ENCODE measurements at regions not wholly inside any gene's neighbourhood (a gene's known extent, or its start where the extent isn't known, plus 50 kb on each side); places are given as distances from the start of the nearest gene placed in this dataset.
"Not testable (repeated sequence)": the region's sequence is repeated elsewhere in the genome, so short reads cannot be mapped to it uniquely, and the experiment has no call there.

- no peak overlapping the region for H3K27ac ChIP-seq (ENCODE audit: low read length)
- no peaks in the 10 kb centered on the region for H3K4me1 ChIP-seq (ENCODE audit: control insufficient read depth, insufficient read depth, low read length)
- no peaks in the 10 kb centered on the region for H3K9me3 ChIP-seq (ENCODE audit: control insufficient read depth, low read length)
- WGBS = 60% methylated on average over 14 of the region's 14 CpGs
- ATAC-seq = no peak
- DNase-seq = no peak
- intact Hi-C loops (cut with DNase I) = no loop called here
- H3K4me3 ChIP-seq (ENCODE audit: low read length) = no peak overlapping the region
- no peaks in the 10 kb centered on the region for H3K27me3 ChIP-seq (ENCODE audit: control insufficient read depth, insufficient read depth)
Observed at GRCh38 chr13:111629926-111630325, 309.5 kb downstream of the TEX29 start.

- H3K27me3 ChIP-seq (ENCODE audit: control insufficient read depth, insufficient read depth) = no peaks in the 10 kb centered on the region
- no peaks in the 10 kb centered on the region for H3K4me1 ChIP-seq (ENCODE audit: control insufficient read depth, insufficient read depth, low read length)
- ATAC-seq (no peak), DNase-seq (no peak)
- H3K9me3 ChIP-seq (ENCODE audit: control insufficient read depth, low read length) = no peaks in the 10 kb centered on the region
- H3K27ac ChIP-seq (ENCODE audit: low read length) = no peak overlapping the region
- intact Hi-C loops (cut with DNase I) = no loop called here
- H3K4me3 ChIP-seq (ENCODE audit: low read length) = no peak overlapping the region
- 60% methylated on average over 11 of the region's 11 CpGs for WGBS
Observed at GRCh38 chr13:111630406-111630805, 310.0 kb downstream of the TEX29 start.

GRCh38 chr13:111631271-111631670 lies 310.8 kb downstream of the TEX29 start:
- H3K9me3 ChIP-seq (ENCODE audit: control insufficient read depth, low read length); H3K27me3 ChIP-seq (ENCODE audit: control insufficient read depth, insufficient read depth); H3K27ac ChIP-seq (ENCODE audit: low read length); DNase-seq; intact Hi-C loops (cut with DNase I); H3K4me3 ChIP-seq (ENCODE audit: low read length); ATAC-seq; H3K4me1 ChIP-seq (ENCODE audit: control insufficient read depth, insufficient read depth, low read length): not testable (repeated sequence)
- 68% methylated on average over 5 of the region's 5 CpGs for WGBS

GRCh38 chr13:111632906-111633305 lies 312.5 kb downstream of the TEX29 start:
- Histone ChIP-seq H3K27me3 (ENCODE audit: control insufficient read depth, insufficient read depth) (no peaks in the 10 kb centered on the region), H3K27ac (ENCODE audit: low read length) (no peak overlapping the region), H3K4me3 (ENCODE audit: low read length) (no peak overlapping the region), H3K9me3 (ENCODE audit: control insufficient read depth, low read length) (no peaks in the 10 kb centered on the region), H3K4me1 (ENCODE audit: control insufficient read depth, insufficient read depth, low read length) (no peaks in the 10 kb centered on the region)
- WGBS = 26% methylated on average over 9 of the region's 9 CpGs
- DNase-seq = no peak
- intact Hi-C loops (cut with DNase I) = no loop called here
- ATAC-seq = no peak

GRCh38 chr13:111633401-111633800 lies 313.0 kb downstream of the TEX29 start:
- Histone ChIP-seq H3K9me3 (ENCODE audit: control insufficient read depth, low read length) (no peaks in the 10 kb centered on the region), H3K27ac (ENCODE audit: low read length) (no peak overlapping the region), H3K27me3 (ENCODE audit: control insufficient read depth, insufficient read depth) (no peaks in the 10 kb centered on the region), H3K4me3 (ENCODE audit: low read length) (no peak overlapping the region), H3K4me1 (ENCODE audit: control insufficient read depth, insufficient read depth, low read length) (no peaks in the 10 kb centered on the region)
- intact Hi-C loops (cut with DNase I) = no loop called here
- DNase-seq (no peak), ATAC-seq (no peak)
- 76% methylated on average over 4 of the region's 4 CpGs for WGBS

- ATAC-seq (no peak), DNase-seq (no peak)
- intact Hi-C loops (cut with DNase I) = no loop called here
- 71% methylated on average over 8 of the region's 8 CpGs for WGBS
- no peak overlapping the region for H3K27ac ChIP-seq (ENCODE audit: low read length)
- no peaks in the 10 kb centered on the region for H3K9me3 ChIP-seq (ENCODE audit: control insufficient read depth, low read length)
- H3K4me1 ChIP-seq (ENCODE audit: control insufficient read depth, insufficient read depth, low read length) = no peaks in the 10 kb centered on the region
- H3K4me3 ChIP-seq (ENCODE audit: low read length) = no peak overlapping the region
- no peaks in the 10 kb centered on the region for H3K27me3 ChIP-seq (ENCODE audit: control insufficient read depth, insufficient read depth)
Observed at GRCh38 chr13:111634410-111634809, 314.0 kb downstream of the TEX29 start.

GRCh38 chr13:111636271-111636670 lies 315.8 kb downstream of the TEX29 start:
- no peaks in the 10 kb centered on the region for H3K27me3 ChIP-seq (ENCODE audit: control insufficient read depth, insufficient read depth)
- no peak for DNase-seq
- H3K4me3 ChIP-seq (ENCODE audit: low read length) = no peak overlapping the region
- ATAC-seq = no peak
- 91% methylated on average over 9 of the region's 9 CpGs for WGBS
- no peaks in the 10 kb centered on the region for H3K9me3 ChIP-seq (ENCODE audit: control insufficient read depth, low read length)
- H3K4me1 ChIP-seq (ENCODE audit: control insufficient read depth, insufficient read depth, low read length) = no peaks in the 10 kb centered on the region
- intact Hi-C loops (cut with DNase I) = no loop called here
- no peak overlapping the region for H3K27ac ChIP-seq (ENCODE audit: low read length)

GRCh38 chr13:111636804-111637203 lies 316.4 kb downstream of the TEX29 start:
- no peak for DNase-seq
- H3K9me3 ChIP-seq (ENCODE audit: control insufficient read depth, low read length) = no peaks in the 10 kb centered on the region
- no peak for ATAC-seq
- 92% methylated on average over 11 of the region's 11 CpGs for WGBS
- H3K27ac ChIP-seq (ENCODE audit: low read length) = no peak overlapping the region
- H3K27me3 ChIP-seq (ENCODE audit: control insufficient read depth, insufficient read depth) = no peaks in the 10 kb centered on the region
- H3K4me3 ChIP-seq (ENCODE audit: low read length) = no peak overlapping the region
- intact Hi-C loops (cut with DNase I) = no loop called here
- H3K4me1 ChIP-seq (ENCODE audit: control insufficient read depth, insufficient read depth, low read length) = no peaks in the 10 kb centered on the region

GRCh38 chr13:111637365-111637764 lies 316.9 kb downstream of the TEX29 start:
- DNase-seq = no peak
- Histone ChIP-seq H3K9me3 (ENCODE audit: control insufficient read depth, low read length) (no peaks in the 10 kb centered on the region), H3K4me3 (ENCODE audit: low read length) (no peak overlapping the region), H3K4me1 (ENCODE audit: control insufficient read depth, insufficient read depth, low read length) (no peaks in the 10 kb centered on the region), H3K27me3 (ENCODE audit: control insufficient read depth, insufficient read depth) (no peaks in the 10 kb centered on the region), H3K27ac (ENCODE audit: low read length) (no peak overlapping the region)
- WGBS = 91% methylated on average over 12 of the region's 12 CpGs
- no peak for ATAC-seq
- intact Hi-C loops (cut with DNase I) = no loop called here

GRCh38 chr13:111638233-111638632 lies 317.8 kb downstream of the TEX29 start:
- no peak for DNase-seq
- intact Hi-C loops (cut with DNase I) = no loop called here
- Histone ChIP-seq H3K27ac (ENCODE audit: low read length) (no peak overlapping the region), H3K4me1 (ENCODE audit: control insufficient read depth, insufficient read depth, low read length) (no peaks in the 10 kb centered on the region), H3K4me3 (ENCODE audit: low read length) (no peak overlapping the region), H3K9me3 (ENCODE audit: control insufficient read depth, low read length) (no peaks in the 10 kb centered on the region), H3K27me3 (ENCODE audit: control insufficient read depth, insufficient read depth) (no peaks in the 10 kb centered on the region)
- no peak for ATAC-seq
- WGBS = 84% methylated on average over 1 of the region's 1 CpG

GRCh38 chr13:111639196-111639705 lies 318.8 kb downstream of the TEX29 start:
- DNase-seq = no peak

GRCh38 chr13:111640006-111640405 lies 319.6 kb downstream of the TEX29 start:
- Histone ChIP-seq H3K27me3 (ENCODE audit: control insufficient read depth, insufficient read depth) (no peaks in the 10 kb centered on the region), H3K9me3 (ENCODE audit: control insufficient read depth, low read length) (no peaks in the 10 kb centered on the region), H3K4me1 (ENCODE audit: control insufficient read depth, insufficient read depth, low read length) (no peaks in the 10 kb centered on the region), H3K4me3 (ENCODE audit: low read length) (no peak overlapping the region), H3K27ac (ENCODE audit: low read length) (no peak overlapping the region)
- ATAC-seq (peak in 1 of 2 donors; percentile 36), DNase-seq (peak in 2 of 3 donors; percentile 41 to 64)
- intact Hi-C loops (cut with DNase I) = no loop called here
- 76% methylated on average over 13 of the region's 13 CpGs for WGBS

More at GRCh38 chr13:111639196-111639705, 318.8 kb downstream of the TEX29 start:
- ATAC-seq = no peak
- Histone ChIP-seq H3K27me3 (ENCODE audit: control insufficient read depth, insufficient read depth) (no peaks in the 10 kb centered on the region), H3K27ac (ENCODE audit: low read length) (no peak overlapping the region), H3K9me3 (ENCODE audit: control insufficient read depth, low read length) (no peaks in the 10 kb centered on the region), H3K4me3 (ENCODE audit: low read length) (no peak overlapping the region), H3K4me1 (ENCODE audit: control insufficient read depth, insufficient read depth, low read length) (no peaks in the 10 kb centered on the region)
- 73% methylated on average over 10 of the region's 10 CpGs for WGBS
- intact Hi-C loops (cut with DNase I) = no loop called here

Measured in right cardiac atrium (tissue), 5 donors.